ENCODE measurements at regions not wholly inside any gene's neighbourhood (a gene's known extent, or its start where the extent isn't known, plus 50 kb on each side); places are given as distances from the start of the nearest gene placed in this dataset.

DNA sequence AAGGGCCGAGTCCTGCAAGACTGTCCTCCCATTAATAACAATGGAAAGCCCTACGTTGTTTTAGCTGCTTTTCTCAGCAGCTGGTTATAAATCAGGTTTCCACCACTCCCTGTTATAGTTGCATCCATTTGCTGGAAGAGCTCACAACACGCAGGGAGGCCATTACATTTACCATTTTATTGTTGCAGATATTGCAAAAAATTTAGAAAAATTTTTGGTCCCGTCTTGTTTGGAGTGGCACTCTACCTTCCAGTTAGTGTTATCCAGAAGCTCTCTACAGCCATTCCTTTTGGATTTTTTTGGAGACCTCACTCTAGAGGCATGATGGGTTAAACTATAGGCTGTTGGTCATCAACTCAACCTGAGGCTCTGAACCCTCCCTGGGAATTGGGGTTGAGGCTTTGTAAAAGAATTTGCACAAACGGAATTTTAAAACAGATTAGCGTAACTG is 1532.1 kb upstream of the TPTE start:
- H2AFZ ChIP-seq (ENCODE audit: low read depth, low read length): no peak overlapping the region
- no peak overlapping the region for H3K27ac ChIP-seq (ENCODE audit: extremely low read depth, low read depth, low read length)
- ChIA-PET POLR2A (no interaction called here), CTCF (ENCODE audit: low intra/inter-chr PET ratio) (no interaction called here)
- no peak overlapping the region for H3K9ac ChIP-seq (ENCODE audit: insufficient read depth in 1 of 2, low read depth in 2 of 2, low read length in 2 of 2)
- H4K20me1 ChIP-seq (replicated peaks; ENCODE audit: control insufficient read depth, insufficient read depth, low read length): no peaks in the 10 kb centered on the region
- no peaks in the 10 kb centered on the region for H3K9me1 ChIP-seq (ENCODE audit: control insufficient read depth, insufficient read depth, low read length)
- no peak overlapping the region for H3K4me2 ChIP-seq (ENCODE audit: insufficient read depth, low read length)
- FAIRE-seq (no peak), DNase-seq (ENCODE audit: extremely low read depth in 1 of 4, low spot score in 3 of 4) (peak in 3 of 4 experiments; percentile 29 to 82 (median 32)), ATAC-seq (peak; percentile 57)
- under 1% methylated on average over 6 of the region's 6 CpGs for WGBS (ENCODE audit: insufficient coverage, low coverage, missing lambda C conversion rate)
- intact Hi-C loops (cut with micrococcal nuclease) (no loop called here), in situ Hi-C loops (cut with MboI) (no loop called here)
- H3K9me3 ChIP-seq (replicated peaks; ENCODE audit: control insufficient read depth, insufficient read depth, low read depth, low read length): no peaks in the 10 kb centered on the region; the same call in 1 of the 2 replicates
- no peaks in the 10 kb centered on the region for H3K36me3 ChIP-seq (ENCODE audit: control insufficient read depth, insufficient read depth, low read length)
- BruUV-seq (replicated peaks): no TSS peak
- no peaks in the 10 kb centered on the region for H3K27me3 ChIP-seq (ENCODE audit: control insufficient read depth in 2 of 2, insufficient read depth in 2 of 2, low read length in 2 of 2)
- no peaks in the 10 kb centered on the region for H3K79me2 ChIP-seq (ENCODE audit: control insufficient read depth, insufficient read depth, low read length)
- no peak overlapping the region for H3K4me3 ChIP-seq
- H3K4me1 ChIP-seq (replicated peaks in 1 of 2; ENCODE audit: control insufficient read depth in 2 of 2, insufficient read depth in 2 of 2, low read length in 2 of 2): no peaks in the 10 kb centered on the region
- TF ChIP-seq ZNF830 (CRISPR knock-in tag; IDR thresholded peaks at IDR 0.05) (no peak), CCAR2 (IDR thresholded peaks at IDR 0.05; ENCODE audit: low read depth, low read length) (peak; percentile 66; the same call in 1 of the 2 replicates), DPF2 (IDR thresholded peaks at IDR 0.05) (no peak), POLR2H (tag; IDR thresholded peaks at IDR 0.05; ENCODE audit: low read depth) (peak; percentile 65), PHB (CRISPR knock-in tag; IDR thresholded peaks at IDR 0.05) (no peak), MTA3 (IDR thresholded peaks at IDR 0.05; ENCODE audit: borderline replicate concordance) (no peak), ATF1 (CRISPR knock-in tag; IDR thresholded peaks at IDR 0.05) (no peak), ATF1 (tag; IDR thresholded peaks at IDR 0.05) (peak; percentile 48; the same call in 1 of the 2 replicates), ATF7 (IDR thresholded peaks at IDR 0.05) (no peak), ESRRB (CRISPR knock-in tag; IDR thresholded peaks at IDR 0.05; ENCODE audit: borderline replicate concordance) (no peak), NUFIP1 (IDR thresholded peaks at IDR 0.05; ENCODE audit: partially characterized antibody) (no peak), PHF20 (IDR thresholded peaks at IDR 0.05; ENCODE audit: partially characterized antibody) (peak; percentile 13), ASH1L (IDR thresholded peaks at IDR 0.05; ENCODE audit: borderline replicate concordance, low read depth, partially characterized antibody) (no peak), DMBX1 (CRISPR knock-in tag; IDR thresholded peaks at IDR 0.05; ENCODE audit: borderline replicate concordance) (peak; percentile 21; the same call in 1 of the 2 replicates), NCOA4 (IDR thresholded peaks at IDR 0.05; ENCODE audit: partially characterized antibody) (peak; percentile 83), ZNF77 (CRISPR knock-in tag; IDR thresholded peaks at IDR 0.05) (peak; percentile 81; the same call in 1 of the 2 replicates), NCOA6 (IDR thresholded peaks at IDR 0.05) (no peak), ZNF253 (CRISPR knock-in tag; conservative IDR thresholded peaks at IDR 0.05) (0 out of 2 replicates have a peak, but pooled peaks have one; percentile 45), SOX6 (IDR thresholded peaks at IDR 0.05) (peak; percentile 37; the same call in 1 of the 2 replicates), CEBPB (tag; IDR thresholded peaks at IDR 0.05) (0 out of 2 replicates have a peak, but pooled peaks have one; percentile 6), MAFG (tag; conservative IDR thresholded peaks at IDR 0.05) (no peak)
- TF ChIP-seq, protein P1, sequence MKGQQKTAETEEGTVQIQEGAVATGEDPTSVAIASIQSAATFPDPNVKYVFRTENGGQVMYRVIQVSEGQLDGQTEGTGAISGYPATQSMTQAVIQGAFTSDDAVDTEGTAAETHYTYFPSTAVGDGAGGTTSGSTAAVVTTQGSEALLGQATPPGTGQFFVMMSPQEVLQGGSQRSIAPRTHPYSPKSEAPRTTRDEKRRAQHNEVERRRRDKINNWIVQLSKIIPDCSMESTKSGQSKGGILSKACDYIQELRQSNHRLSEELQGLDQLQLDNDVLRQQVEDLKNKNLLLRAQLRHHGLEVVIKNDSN (CRISPR knock-in tag; IDR thresholded peaks at IDR 0.05): no peak
- TF ChIP-seq, protein P2, sequence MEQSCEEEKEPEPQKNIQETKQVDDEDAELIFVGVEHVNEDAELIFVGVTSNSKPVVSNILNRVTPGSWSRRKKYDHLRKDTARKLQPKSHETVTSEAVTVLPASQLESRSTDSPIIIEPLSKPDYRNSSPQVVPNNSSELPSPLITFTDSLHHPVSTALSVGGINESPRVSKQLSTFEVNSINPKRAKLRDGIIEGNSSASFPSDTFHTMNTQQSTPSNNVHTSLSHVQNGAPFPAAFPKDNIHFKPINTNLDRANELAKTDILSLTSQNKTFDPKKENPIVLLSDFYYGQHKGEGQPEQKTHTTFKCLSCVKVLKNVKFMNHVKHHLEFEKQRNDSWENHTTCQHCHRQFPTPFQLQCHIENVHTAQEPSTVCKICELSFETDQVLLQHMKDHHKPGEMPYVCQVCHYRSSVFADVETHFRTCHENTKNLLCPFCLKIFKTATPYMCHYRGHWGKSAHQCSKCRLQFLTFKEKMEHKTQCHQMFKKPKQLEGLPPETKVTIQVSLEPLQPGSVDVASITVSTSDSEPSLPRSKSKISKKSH (CRISPR knock-in tag; IDR thresholded peaks at IDR 0.05): no peak
- TF ChIP-seq, protein P3, sequence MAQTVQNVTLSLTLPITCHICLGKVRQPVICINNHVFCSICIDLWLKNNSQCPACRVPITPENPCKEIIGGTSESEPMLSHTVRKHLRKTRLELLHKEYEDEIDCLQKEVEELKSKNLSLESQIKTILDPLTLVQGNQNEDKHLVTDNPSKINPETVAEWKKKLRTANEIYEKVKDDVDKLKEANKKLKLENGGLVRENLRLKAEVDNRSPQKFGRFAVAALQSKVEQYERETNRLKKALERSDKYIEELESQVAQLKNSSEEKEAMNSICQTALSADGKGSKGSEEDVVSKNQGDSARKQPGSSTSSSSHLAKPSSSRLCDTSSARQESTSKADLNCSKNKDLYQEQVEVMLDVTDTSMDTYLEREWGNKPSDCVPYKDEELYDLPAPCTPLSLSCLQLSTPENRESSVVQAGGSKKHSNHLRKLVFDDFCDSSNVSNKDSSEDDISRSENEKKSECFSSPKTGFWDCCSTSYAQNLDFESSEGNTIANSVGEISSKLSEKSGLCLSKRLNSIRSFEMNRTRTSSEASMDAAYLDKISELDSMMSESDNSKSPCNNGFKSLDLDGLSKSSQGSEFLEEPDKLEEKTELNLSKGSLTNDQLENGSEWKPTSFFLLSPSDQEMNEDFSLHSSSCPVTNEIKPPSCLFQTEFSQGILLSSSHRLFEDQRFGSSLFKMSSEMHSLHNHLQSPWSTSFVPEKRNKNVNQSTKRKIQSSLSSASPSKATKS (CRISPR knock-in tag; IDR thresholded peaks at IDR 0.05): no peak
